Colonic mucosa (tissue), 4 donors: ENCODE measurements at regions not wholly inside any gene's neighbourhood (a gene's known extent, or its start where the extent isn't known, plus 50 kb on each side); places are given as distances from the start of the nearest gene placed in this dataset.

Experiments used
- DNase-seq: peaks from one replicate; pipeline ENCODE4 v3.0.0-alpha.2; 2020
- H3K27ac ChIP-seq: fragments of 200-600 bp; one replicate; pipeline ENCODE4 v1.8.0; 2021
- H3K27me3 ChIP-seq: fragments of 200-600 bp; one replicate; pipeline ENCODE4 v1.8.0; 2021
- H3K36me3 ChIP-seq: fragments of 200-600 bp; one replicate; pipeline ENCODE4 v1.8.0; 2021
- H3K4me1 ChIP-seq: fragments of 200-600 bp; one replicate; pipeline ENCODE4 v1.8.0; 2021; ENCODE audit warnings: mild to moderate bottlenecking
- H3K4me3 ChIP-seq: fragments of 200-600 bp; one replicate; pipeline ENCODE4 v1.8.0; 2021
- H3K9ac ChIP-seq, 2 donors: one replicate each; pipeline ENCODE4 v1.7.0; 2013; ENCODE audit warnings: control low read depth in 2 of 2, low read depth in 2 of 2, low read length in 2 of 2
- H3K9me3 ChIP-seq: fragments of 200-600 bp; one replicate; pipeline ENCODE4 v1.8.0; 2021
- intact Hi-C: fragments of 100-400 bp; cut with DNase I; formaldehyde crosslinking; loops from one replicate; pipeline ENCODE4 v1.14.1; 2022
- TF ChIP-seq, protein P1 (sequence below): fragments of 200-600 bp; IDR thresholded peaks from one replicate; pipeline ENCODE4 v1.8.0; 2022; ENCODE audit warnings: antibody characterized with exemption, mild to moderate bottlenecking
- donor health status: healthy.
- donor health status: DM: no; HTN: no; CAD: no.
- donor health status: DM: no; HTN: no; CAD: no.

DNA sequence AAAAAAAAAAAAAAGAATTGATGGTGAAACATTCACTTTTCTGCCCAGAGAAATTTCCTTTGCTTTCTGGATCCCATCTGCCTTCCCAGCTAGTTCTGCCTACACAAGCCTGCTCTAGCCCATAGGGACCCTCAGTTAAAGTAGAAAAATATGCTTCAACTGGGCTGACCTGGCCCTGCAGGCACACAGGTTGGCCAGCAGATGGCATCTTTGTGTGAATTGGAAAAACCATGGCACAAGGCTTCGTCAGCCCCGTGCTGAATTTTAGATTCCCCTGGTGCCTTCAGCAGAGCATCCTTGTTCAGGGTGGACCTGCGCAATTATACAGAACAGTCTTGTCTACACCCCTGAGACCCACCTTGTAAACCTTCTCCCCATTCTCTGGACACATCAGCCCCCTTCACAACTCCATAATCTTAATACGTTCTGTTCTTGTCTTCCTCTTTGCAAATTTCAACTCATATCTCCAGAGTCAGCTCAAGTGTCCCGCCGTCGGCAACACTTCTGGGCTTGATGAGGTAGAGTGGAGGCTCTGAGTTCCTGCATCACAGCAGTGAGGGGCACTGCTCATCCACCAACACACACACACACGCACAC lies 114.5 kb downstream of the INSIG2 start:
- Histone ChIP-seq H3K4me3 (no peak overlapping the region), H3K9ac (no peak overlapping the region), H3K4me1 (no peaks in the 10 kb centered on the region), H3K27ac (no peak overlapping the region), H3K36me3 (no peaks in the 10 kb centered on the region), H3K27me3 (no peaks in the 10 kb centered on the region), H3K9me3 (no peaks in the 10 kb centered on the region)
- TF ChIP-seq, protein P1, sequence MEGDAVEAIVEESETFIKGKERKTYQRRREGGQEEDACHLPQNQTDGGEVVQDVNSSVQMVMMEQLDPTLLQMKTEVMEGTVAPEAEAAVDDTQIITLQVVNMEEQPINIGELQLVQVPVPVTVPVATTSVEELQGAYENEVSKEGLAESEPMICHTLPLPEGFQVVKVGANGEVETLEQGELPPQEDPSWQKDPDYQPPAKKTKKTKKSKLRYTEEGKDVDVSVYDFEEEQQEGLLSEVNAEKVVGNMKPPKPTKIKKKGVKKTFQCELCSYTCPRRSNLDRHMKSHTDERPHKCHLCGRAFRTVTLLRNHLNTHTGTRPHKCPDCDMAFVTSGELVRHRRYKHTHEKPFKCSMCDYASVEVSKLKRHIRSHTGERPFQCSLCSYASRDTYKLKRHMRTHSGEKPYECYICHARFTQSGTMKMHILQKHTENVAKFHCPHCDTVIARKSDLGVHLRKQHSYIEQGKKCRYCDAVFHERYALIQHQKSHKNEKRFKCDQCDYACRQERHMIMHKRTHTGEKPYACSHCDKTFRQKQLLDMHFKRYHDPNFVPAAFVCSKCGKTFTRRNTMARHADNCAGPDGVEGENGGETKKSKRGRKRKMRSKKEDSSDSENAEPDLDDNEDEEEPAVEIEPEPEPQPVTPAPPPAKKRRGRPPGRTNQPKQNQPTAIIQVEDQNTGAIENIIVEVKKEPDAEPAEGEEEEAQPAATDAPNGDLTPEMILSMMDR, result peak; percentile 68
- intact Hi-C loops, result no loop called here
- DNase-seq, result no peak

DNA sequence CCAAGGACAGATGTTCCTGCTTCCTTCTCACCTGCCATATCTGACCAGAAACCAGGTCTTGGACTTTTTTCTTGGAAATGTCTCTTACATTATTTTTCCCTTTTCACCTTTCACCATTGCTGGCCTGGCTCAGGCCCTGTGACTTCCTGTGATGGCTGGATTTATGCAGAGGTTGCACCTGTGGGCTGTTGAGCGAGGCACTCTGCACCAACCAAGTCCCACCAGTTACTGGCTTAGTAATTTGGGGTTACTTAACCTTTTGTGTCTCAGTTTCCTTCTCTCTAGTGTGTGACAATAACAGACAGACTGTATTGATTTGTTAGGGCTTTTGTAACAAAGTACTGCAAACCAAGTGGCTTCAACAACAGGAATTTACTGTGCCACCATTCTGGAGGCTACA lies 110.0 kb downstream of the INSIG2 start:
- intact Hi-C loops, result no loop called here
- Histone ChIP-seq H3K4me1 (no peaks in the 10 kb centered on the region), H3K36me3 (no peaks in the 10 kb centered on the region), H3K9ac (no peak overlapping the region), H3K9me3 (no peaks in the 10 kb centered on the region), H3K27me3 (no peaks in the 10 kb centered on the region), H3K27ac (no peak overlapping the region), H3K4me3 (no peak overlapping the region)
- TF ChIP-seq, protein P1, result no peak
- no peak for DNase-seq

DNA sequence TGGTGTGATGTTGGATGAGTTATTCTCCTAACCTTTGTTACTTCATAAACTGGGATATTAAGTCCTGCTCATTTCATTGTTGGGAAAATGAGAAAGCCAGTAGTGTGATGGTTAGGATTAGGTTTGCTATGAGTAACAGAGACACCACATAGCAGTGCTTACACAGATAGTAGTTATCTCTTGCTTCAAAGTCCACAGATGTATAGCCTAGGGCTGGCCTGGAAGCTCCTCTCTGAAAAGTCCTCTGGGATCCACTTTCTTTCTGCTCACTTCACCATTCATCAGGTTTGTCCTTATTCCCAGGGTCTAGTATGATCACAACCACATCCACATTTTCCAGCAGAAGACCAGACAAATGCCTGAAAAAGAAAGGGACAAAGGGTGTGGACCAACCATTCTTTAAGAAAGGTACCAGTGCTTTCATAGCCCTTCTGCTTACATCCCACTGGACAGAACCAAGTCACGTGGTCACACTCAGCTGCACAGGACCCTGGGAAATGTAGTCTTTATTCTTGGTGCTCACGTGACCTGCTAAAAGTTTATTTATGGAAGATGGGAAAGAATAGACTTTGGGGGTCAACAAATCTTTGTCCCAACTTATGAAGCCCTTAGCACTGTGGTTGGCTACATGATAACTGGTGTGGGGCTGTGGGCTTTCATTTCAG lies 108.9 kb downstream of the INSIG2 start:
- no peaks in the 10 kb centered on the region for H3K36me3 ChIP-seq
- H3K27me3 ChIP-seq, result no peaks in the 10 kb centered on the region
- no peak overlapping the region for H3K4me3 ChIP-seq
- H3K27ac ChIP-seq, result no peak overlapping the region
- DNase-seq, result no peak
- H3K9me3 ChIP-seq, result no peaks in the 10 kb centered on the region
- TF ChIP-seq, protein P1, result no peak
- intact Hi-C loops, result no loop called here
- no peaks in the 10 kb centered on the region for H3K4me1 ChIP-seq
- H3K9ac ChIP-seq, result no peak overlapping the region

DNA sequence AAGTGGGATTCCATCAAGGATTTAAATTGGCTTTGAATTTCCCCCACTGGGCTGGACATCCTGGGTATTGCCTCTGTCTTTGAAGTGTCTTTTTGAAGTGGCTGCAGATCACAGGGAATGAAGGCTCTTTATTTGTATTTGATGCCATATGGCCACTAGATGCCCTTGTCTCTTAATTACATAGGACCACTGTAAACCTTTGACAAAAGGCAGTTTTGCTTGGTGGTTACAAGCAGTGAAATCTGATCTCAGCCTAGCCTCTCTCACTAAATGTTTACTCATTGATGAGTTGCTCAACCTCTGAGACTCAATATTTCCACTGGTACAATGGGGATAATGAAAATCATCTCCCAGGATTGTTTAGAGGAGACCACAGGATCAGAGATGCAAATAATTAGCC lies 102.2 kb downstream of the INSIG2 start:
- no peak overlapping the region for H3K4me3 ChIP-seq
- TF ChIP-seq, protein P1, result no peak
- DNase-seq, result no peak
- intact Hi-C loops, result no loop called here
- H3K27me3 ChIP-seq, result no peaks in the 10 kb centered on the region
- no peak overlapping the region for H3K27ac ChIP-seq
- H3K9ac ChIP-seq, result no peak overlapping the region
- H3K36me3 ChIP-seq, result no peaks in the 10 kb centered on the region
- H3K4me1 ChIP-seq, result no peaks in the 10 kb centered on the region
- no peaks in the 10 kb centered on the region for H3K9me3 ChIP-seq

DNA sequence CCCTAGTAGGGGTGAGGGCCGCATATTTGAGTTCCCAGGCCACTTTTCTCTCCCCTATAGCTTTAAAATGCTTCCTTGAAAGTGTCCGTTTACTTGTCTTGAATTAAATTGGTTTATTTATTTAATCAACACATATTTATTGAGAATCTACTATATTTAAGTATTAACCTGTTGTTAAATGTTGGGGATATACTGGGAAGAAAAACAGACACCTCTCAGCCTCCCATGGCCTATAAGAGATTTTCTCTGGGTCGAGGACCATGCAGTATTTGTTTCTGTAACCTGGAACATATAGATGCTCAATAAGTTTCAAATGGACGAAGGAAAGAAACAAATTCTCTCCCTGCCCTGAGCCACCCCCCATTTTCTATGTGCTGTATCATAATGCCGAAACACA lies 98.6 kb downstream of the INSIG2 start:
- no peaks in the 10 kb centered on the region for H3K27me3 ChIP-seq
- no peak overlapping the region for H3K9ac ChIP-seq
- intact Hi-C loops, result no loop called here

More for the DNA sequence above, 98.6 kb downstream of the INSIG2 start:
- H3K27ac ChIP-seq, result no peak overlapping the region
- no peak for DNase-seq
- no peaks in the 10 kb centered on the region for H3K4me1 ChIP-seq
- TF ChIP-seq, protein P1, result no peak
- no peaks in the 10 kb centered on the region for H3K9me3 ChIP-seq
- no peak overlapping the region for H3K4me3 ChIP-seq
- H3K36me3 ChIP-seq, result no peaks in the 10 kb centered on the region
